ENCODE measurements at regions not wholly inside any gene's neighbourhood (a gene's known extent, or its start where the extent isn't known, plus 50 kb on each side); places are given as distances from the start of the nearest gene placed in this dataset.
A peak's percentile ranks its signal among the peaks of the same experiment; 100 is the strongest.

DNA sequence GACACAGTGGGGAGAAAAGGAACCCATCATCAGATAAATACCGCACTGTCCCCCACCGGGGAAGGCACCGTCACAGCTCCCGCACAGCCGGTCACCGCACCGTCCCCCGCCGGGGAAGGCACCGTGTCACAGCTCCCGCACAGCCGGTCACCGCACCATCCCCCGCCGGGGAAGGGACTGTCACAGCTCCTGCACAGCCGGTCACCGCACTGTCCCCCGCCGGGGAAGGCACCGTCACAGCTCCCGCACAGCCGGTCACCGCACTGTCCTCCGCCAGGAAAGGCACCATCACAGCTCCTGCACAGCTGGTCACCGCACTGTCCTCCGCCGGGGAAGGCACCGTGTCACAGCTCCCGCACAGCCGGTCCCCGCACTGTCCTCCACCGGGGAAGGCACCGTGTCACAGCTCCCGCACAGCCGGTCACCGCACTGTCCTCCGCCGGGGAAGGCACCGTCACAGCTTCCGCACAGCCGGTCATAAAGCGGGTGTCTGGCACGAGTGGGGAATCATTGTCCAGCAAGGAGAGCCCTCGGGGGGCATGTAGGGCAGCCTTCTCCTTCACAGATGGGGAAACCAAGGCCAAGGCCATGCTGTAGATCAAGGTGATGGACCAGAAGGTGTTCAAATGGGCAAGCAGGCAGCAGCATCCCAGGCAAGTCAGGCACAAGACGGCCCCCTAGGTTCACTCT, 280.1 kb downstream of the NPHP4 start:
- DNase-seq: no peak

DNA sequence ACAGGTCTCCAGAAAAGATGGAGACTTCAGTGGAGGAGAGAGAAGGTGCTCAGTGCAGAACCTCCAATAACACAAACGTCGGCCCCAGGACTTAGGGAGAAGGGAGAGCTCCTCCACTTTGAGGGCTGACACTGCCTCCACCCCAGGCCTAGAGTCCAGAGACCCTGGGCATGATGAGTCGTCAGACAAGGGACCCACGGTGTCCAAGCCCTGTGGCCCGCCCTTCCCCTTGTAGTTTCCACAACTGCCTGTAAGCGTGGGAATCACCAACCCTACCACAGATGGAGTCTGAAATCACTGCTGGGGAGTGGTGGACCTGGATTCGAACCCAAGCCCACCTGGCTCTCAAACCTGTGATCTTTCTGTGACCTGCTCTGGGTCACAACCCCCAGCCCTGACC, 281.1 kb downstream of the NPHP4 start:
- no peak for DNase-seq

DNA sequence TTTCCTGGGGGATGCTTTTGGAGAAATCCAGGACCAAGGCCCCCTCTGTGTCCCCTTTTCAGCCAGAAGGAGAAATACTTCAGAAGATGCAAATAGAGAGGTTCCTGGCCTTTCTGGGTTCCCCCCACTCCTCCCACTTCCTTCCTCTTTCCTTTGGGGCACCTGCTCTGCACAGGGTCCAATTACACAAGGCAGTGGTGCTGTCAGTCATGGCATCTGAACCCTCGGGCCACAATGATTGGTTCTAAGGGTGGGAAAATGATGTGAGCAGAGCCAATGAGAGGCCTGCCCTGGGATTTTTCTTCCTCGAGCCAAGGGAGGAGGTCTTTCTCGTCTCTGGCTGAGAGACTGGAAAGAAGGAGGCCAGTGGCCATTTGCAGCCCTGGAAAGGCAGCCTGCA, 282.2 kb downstream of the NPHP4 start:
- DNase-seq: no peak

DNA sequence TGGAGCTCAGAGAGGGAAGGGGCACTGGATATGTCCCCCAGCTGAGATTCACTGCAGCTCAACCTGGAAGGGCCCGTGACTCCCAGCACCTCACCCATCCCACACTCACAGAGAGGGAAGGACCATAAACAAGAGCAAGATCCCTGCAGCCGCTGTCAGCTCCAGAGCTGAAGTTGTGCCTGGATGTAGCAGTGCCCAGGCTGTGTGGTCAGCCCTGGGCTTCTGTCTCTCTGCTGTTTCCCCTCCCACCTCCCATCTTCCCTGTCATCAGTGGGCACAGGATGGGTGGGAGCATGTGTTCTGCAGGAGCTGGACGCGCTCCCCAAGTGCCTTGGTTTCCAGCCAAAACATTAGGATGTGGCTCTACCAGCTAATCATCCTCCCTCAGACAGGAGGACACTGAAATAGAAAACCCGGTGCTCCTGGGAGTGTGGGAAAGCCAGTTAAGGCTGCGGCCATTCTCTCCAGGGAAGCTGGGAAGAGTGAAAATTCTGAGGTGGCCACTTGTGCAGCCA, 282.7 kb downstream of the NPHP4 start:
- no peak for DNase-seq

DNA sequence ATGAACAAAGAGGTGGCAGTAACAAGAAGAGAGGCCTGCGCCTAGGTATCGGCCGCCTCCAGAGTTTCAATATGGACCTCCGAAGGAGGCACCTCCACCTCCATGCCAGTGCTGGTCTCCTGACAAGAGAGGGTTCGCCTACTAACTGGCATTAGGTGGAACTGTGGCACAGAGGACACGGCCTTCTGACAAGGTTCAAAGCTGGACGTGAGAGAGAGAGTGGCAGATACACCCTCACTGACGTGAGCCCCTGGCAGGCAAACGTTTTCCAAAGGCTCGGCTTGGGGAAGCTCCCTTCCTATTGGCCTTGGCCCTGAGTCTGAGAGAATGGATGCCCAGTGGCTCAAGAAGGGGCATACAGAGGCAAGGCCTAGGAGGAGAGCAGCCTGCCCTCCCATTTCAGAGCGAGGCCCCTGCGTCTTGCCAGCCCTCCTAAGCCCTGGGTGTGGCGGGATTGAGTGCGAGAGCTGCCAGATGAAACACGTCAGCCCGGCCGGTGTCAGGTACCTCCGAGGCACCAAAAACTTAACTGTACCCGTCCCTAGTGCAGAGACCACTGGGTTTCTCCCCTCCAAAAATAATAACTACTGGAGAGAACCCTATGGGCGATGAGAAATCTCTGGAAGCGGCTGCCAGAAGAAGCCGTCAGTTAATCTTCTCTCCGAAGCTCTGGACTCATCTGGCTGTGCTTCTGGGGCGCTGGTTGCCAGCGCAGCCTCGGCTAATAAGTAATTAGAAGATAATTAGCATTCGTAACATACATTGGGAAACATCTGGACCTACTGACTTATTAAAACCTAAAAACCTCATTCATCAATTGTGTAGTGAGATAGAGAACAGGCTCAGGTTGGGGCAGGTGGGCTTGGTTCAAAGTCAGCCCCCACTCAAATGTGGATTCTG, 283.6 kb downstream of the NPHP4 start:
- DNase-seq: no peak

DNA sequence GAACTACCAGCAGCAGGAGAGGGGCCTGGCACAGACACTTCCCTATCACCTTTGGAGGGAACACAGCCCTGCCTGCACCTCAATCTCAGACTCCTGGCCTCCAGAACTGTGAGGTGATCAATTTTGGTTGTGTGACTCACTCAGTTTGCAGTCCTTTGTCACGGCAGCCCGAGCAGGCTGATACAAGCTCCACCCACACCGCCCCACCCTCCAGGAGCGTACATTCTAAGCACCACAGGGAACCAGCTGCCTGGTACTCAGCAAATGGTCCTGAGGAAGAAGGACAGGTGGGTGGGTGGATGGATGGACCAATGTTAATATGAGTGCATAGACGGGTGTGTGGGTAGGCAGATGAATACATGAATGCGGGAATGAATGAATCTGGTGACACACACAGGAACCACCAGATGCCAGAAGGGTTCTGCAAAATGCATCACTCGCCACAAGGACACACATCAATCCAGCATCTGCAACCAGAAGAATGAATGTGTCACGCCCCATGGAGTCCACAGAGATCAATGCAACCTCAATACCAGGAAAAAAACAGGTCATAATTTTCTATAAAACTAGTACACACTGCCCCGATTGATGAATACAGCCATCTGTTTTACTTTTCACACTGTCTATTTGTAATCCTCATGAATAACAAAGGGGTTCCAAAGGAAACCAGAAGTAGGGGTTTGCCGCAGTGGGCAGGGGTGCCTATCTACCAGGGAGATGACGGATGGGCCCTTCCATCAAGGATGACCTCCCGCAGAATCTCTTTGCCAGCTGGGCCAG, 284.5 kb downstream of the NPHP4 start:
- peak; percentile 10 for DNase-seq

DNA sequence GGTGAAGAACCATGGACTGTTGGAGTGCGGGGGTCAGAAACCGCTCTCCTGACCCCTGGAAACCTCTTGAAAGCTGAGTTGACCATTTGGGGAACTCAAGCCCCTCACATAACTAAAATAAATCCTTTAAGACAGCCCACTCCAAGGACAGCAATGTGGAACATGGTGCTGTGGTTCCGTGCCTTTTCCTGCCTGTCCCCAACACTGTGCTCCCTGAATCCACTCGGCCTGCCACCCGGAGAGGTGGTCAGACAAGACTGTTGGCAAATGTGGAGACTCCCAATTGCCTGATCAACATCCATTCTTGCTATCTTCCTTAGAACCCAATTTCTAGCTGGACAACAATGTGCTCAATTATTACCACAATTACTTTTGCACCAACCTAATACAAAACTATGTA, 286.0 kb downstream of the NPHP4 start:
- no peak for DNase-seq

DNA sequence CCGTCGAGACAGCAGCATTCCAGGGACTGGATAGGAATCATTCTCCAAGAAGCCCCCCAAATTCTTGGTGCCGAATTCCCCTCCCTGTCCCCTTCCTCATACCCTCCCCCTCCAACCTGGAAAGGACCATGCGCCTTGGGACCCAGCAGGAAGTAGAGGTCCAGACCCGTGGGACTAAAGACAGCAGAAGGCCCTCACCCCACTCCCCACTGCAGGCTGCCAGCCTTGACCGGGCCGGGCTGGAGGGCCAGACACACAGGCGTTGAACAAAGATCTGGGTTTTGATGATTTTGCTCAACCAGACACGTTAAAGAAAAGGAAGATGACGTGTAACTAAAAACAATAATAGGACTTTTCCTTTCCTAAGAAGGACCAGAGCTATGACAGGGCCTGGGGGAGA, 286.5 kb downstream of the NPHP4 start:
- DNase-seq: no peak

DNA sequence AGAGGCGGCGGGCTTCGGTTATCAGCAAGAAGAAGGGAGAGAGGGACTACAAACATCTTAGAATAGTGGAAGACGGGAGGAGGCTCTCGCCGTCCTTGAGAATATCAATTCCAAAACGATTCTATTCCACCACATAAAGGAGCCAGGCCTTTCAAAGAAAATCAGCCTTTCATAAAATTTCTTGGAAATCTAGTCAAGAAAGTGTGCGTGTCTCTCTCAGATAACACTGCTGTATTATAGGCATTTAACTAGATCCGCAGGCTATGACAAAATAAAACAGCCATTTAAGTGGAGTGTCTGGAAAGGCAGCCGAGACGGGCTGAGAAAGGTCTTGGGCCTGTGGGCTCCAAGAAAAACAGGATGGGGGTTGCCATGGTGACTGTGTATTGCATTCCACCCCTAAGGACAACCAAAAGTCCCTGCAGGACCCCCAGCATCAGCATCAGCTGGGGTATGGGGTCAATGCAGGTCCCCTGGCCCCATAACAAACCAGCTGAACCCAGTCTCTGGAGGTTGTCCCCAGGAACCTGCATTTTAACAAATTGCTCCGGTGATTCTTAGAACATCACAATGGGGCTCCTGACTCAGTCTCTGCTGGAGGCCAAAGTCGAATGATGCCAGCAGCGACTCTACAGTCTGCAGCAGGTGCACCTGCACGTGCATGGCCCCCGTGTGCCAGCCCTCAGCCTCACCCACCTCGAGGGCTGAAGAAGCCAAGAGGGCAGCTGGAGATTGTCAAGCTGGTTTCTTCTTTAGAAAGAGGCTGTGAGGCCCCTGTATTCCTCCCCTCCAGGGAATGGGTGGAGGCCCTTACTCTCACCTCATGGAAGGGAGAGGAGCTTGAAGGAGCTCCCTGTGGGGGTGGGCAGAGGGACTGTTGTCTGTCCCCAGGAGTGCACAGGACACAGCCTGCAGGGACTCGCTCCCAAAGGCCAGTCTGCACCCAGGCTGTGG, 287.4 kb downstream of the NPHP4 start:
- no peak for DNase-seq

DNA sequence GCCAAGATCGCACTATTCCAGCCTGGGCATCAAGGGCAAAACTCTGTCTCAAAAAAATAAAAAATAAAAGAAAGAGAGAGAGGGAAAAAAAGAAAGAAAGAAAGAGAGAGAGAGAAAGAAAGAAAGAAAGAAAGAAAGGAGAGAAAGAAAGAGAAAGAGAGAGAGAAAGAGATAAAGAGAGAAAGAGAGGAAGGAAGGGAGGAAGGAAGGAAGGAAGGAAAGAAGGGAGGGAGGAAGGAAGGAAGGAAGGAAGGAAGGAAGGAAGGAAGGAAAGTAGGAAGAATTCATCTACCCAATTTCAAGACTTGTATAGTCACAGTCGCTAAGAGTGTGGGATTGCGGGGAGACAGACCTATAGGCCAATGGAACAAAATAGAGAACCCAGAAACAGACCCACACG, 290.6 kb downstream of the NPHP4 start:
- DNase-seq: no peak

DNA sequence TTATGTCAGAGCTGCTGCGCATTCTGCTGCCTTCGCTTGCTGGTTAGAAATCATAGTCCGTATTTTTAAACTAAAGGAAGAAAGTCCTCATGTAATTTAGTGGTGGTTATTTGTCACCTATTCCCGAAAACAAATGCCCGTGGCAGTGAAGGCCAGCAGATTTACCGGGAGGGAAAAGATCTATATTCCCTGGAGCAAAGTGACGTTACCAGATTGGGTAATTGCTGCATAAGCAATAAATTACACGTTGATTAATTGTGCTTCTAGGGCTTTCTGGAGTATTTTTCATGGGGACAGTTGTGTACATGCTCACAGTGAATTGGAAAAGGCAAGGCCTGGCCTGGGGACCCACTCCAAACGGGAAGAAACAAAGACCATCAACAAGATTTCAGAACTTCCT, 298.7 kb downstream of the NPHP4 start:
- DNase-seq: no peak

DNA sequence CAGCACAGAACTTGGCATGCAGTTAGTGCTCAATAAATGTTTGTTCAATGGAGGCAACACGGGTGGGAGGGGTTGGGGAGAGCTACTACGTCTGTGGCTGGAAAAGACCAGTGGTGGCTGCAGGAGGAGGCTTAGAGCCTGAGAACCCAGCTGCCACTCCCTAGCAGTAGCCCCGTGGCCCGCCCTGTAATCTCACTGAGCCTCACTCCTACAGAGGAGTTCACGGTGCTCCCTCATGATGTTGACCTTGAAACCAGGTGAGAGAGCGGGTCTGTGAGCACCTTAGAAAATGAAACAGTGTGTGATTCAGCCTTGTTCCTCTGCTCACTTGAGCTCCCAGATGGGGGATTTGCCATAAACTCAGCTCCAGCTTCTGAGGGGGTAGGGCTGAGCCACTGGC, 299.6 kb downstream of the NPHP4 start:
- DNase-seq: no peak

DNA sequence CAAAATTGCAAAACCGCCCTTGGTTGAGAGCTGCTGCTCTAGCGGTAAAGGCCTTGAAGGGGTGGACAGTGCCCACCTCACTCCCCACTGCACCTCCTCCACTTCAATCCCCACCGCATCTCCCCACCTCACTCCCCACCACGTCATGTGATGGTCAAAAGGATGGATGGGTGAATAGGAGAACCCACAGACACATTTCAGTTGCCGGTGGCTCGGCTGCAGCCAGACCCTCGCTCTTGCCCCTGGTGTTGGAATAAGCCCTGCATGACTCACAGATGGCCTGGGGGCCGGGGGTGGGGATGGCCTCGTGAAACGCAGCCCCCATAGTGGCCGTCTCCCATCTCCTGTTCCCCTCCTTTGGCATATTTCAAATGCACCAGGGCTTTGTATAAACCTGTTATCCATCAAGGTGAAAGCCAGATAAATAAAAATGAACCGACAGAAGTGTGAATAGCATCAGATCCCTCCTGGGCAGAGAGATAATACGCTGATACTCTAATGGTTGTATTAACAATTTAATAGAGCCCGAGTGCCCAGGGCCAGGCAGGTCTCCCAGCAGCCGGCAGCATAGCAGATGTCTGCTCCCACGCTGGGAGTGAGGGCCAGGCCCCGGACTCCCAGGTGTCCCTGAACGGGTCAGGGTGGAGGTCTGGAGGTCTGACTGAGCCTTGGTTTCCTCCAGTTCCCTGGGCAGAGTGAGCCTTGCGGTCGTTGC, 300.3 kb downstream of the NPHP4 start:
- no peak for DNase-seq

DNA sequence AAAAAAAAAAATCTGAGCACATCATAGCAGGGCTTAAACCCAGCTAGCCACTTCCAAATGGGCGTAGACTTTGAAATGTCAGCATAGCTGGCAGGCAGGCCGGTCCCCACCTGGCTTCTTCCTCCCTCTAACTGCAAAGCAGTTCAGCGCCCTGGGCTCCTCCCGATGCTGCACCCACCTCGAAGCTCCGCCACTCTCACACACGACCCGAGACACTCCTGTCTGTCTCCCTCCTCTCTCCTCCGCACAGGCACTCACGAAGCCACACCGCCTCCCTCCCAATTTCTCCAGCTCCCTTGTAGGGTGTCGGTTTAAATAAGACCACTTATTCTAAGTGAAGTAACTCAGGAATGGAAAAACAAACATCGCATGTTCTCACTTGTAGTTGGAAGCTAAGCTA, 301.3 kb downstream of the NPHP4 start:
- DNase-seq: no peak

DNA sequence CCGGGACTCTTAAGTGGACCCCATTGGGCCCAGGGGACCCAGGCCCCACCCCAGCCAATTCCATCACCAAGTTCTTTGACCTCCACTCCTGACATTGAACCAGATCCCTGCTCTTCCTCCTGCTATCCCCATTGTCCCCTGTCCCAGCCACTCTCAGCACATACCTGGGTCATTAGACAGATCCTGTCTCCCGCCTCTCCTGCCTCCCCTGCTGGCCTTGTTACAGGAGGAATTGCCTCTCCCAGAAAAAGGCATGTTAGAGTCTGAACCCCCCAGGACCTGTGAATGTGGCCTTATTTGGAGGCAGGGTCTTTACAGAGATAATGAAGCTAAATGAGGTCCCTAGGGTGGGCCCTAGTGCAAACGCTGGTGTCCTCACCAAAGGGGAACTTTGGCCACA, 301.9 kb downstream of the NPHP4 start:
- no peak for DNase-seq

DNA sequence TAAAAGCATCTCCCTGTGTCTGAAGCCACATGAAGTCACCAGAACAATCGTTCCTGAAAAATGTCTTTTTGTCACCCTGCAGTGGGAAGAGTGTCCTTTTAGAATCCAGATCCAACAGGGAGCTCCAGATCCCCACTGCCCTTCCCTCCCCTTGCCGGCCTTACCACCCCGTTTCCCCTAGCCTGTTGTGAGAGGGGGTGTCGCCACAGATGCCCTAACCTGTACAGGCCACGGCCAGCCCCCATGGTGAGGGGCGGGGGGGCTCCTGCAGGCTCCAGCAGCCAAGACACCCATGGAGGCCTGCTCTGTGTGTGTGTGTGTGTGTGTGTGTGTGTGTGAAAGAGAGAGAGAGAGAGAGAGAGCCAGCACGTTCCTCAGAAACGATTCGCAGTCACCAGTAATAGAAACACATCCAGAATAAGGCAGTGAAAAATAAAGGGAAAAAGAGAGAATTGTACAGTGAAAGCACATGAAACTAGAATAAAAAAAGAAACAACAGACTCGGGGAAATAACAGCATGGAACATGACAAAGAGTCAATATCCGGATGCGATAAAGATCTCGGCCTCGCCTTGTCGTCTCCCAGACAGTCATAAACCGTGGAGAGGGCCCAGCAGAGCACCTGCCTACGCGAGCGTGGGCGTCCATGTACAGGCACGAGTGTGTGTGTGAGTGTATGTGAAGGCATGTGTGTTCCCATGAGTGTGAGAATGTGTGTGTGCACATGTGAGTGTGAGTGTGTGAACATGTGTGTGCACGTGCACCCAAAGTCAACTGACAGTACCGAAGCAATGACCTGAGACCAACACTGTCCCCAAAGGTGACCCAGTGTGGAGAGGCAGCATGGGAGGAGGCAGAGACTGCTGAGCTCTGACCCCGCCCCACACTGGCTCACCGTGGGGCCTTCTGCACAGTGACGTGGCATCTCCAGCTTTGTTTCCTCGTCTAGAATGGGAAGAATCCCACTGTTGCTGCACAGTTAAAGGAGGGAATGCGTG, 303.8 kb downstream of the NPHP4 start:
- DNase-seq: no peak

DNA sequence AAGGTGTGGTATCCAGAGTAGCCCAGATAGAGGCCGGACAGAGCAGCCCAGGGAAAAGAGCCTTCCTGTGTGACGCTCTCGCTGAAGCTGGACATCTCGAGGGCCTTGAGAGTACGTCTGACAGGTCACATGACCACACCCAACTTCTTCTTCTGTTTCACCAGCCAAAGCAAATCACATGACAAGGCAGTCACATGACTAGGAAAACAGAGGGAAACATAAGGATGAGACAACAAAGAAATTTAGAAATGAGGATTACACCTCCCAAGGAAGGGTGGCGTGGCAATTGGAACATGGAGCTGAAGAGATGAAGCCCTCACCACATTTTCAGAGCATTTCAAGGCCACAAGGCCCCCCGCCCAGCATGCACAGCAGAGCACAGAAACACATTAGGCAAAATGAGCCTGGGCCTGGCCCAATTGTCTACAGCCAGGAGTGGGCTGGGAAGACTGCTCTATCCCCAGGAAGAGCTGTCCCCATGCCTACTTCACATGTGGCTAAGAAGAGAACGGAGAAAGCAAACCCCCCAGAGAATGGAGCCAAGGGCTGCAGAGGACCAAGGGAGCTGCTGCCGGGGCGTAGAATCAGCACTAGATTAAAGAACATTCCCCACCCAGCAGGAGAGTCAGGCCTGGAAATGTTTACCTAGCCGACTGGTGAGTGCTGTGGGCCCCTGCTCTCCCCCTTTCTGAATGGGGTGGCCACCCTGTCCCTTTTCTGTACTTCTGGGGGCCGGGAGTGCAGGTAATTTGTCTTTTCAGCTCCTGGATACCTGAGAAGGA, 305.1 kb downstream of the NPHP4 start:
- DNase-seq: no peak

DNA sequence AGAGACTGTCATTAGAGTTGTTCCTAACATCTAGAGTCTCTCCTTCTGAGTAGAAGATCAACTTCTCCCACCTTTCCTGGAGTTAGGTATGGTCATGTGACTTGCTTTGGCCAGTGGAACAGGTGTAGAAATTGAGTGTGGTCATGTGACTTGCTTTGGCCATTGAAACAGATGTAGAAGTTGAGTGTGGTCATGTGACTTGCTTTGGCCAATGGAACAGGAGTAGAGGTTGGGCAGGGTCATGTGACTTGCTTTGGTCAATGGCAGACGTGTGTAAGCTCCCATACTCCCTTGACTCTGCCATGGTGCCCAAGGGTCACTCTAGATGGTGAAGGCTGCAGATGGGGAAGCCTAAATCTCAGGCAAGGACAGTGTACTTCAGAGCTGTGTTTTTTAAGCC, 306.0 kb downstream of the NPHP4 start:
- DNase-seq: no peak

Measured in occipital lobe (tissue), 1 donor.